ENCODE measurements at regions not wholly inside any gene's neighbourhood (a gene's known extent, or its start where the extent isn't known, plus 50 kb on each side); places are given as distances from the start of the nearest gene placed in this dataset.

DNA sequence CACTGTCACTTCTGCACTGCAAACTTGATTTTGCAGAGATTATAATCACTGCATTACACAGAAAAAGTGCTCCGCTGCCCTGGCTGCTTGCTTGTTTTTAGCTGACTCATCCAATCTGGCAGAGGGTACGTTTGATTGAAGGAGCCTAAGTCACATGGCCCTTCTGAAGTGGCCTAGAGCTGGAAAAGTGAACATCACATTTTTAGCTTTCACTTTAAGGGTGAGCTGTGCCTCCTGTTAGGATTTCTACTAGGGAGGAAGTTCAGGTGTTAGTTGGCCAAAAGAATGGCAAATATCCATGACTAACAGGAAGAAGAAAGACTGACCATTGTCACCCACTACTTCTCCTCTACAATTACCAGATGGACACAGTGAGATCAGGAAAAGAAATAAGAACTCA is 889.1 kb upstream of the MAP3K7 start:
- Histone ChIP-seq H3K4me1 (no peaks in the 10 kb centered on the region), H3K27me3 (no peaks in the 10 kb centered on the region), H3K36me3 (no peaks in the 10 kb centered on the region), H3K9me3 (no peaks in the 10 kb centered on the region), H3K4me3 (no peak overlapping the region), H3K27ac (no peak overlapping the region)
- peak; percentile 88 for ATAC-seq
- TF ChIP-seq, protein P1, sequence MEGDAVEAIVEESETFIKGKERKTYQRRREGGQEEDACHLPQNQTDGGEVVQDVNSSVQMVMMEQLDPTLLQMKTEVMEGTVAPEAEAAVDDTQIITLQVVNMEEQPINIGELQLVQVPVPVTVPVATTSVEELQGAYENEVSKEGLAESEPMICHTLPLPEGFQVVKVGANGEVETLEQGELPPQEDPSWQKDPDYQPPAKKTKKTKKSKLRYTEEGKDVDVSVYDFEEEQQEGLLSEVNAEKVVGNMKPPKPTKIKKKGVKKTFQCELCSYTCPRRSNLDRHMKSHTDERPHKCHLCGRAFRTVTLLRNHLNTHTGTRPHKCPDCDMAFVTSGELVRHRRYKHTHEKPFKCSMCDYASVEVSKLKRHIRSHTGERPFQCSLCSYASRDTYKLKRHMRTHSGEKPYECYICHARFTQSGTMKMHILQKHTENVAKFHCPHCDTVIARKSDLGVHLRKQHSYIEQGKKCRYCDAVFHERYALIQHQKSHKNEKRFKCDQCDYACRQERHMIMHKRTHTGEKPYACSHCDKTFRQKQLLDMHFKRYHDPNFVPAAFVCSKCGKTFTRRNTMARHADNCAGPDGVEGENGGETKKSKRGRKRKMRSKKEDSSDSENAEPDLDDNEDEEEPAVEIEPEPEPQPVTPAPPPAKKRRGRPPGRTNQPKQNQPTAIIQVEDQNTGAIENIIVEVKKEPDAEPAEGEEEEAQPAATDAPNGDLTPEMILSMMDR (IDR thresholded peaks at IDR 0.05): no peak
- intact Hi-C loops (cut with DNase I): no loop called here
- no peak for DNase-seq

DNA sequence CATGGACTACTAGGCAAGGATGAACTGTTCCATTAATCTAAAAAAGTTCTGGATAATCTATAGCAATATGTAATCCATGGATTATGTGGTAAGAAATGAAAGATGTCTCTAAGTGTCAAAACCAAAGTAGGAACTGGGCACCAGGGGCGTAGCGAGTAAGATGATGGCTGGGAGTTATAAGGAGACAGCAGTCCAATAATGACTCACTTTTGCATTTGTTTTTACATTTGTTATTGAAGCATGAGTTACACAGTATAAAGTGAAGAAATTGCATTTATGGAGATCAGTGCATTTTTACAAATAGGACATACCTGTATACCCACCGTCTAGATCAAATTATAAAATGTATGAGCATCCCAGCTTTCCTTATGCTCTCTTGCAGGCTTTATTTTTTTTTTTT is 878.5 kb upstream of the MAP3K7 start:
- TF ChIP-seq, protein P1 (IDR thresholded peaks at IDR 0.05): no peak
- no peak for ATAC-seq

DNA sequence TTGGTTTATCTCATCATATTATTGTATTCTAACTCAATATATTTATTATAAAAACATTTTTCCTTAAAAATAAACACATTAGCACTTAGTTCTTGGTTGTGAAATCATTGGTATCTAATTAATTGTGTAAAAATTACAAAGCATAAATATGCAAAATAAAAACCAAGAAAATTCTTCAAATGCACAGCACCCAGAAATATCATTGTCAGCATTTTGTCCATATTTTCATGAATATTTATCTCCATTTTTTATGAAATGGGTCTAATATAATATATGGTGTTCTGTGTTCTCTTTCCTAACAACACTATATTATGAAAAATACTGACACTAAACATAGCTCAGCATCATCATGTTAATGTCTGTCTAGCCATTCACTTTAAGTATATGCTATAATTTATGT is 877.8 kb upstream of the MAP3K7 start:
- Histone ChIP-seq H3K4me3 (no peak overlapping the region), H3K9me3 (no peaks in the 10 kb centered on the region), H3K4me1 (no peaks in the 10 kb centered on the region), H3K27me3 (no peaks in the 10 kb centered on the region), H3K27ac (no peak overlapping the region), H3K36me3 (no peaks in the 10 kb centered on the region)
- intact Hi-C loops (cut with DNase I): no loop called here
- TF ChIP-seq, protein P1 (IDR thresholded peaks at IDR 0.05): no peak
- no peak for DNase-seq
- ATAC-seq: no peak

More for the DNA sequence above, 878.5 kb upstream of the MAP3K7 start:
- intact Hi-C loops (cut with DNase I): no loop called here
- Histone ChIP-seq H3K27me3 (no peaks in the 10 kb centered on the region), H3K9me3 (no peaks in the 10 kb centered on the region), H3K36me3 (no peaks in the 10 kb centered on the region), H3K27ac (no peak overlapping the region), H3K4me3 (no peak overlapping the region), H3K4me1 (no peaks in the 10 kb centered on the region)
- DNase-seq: no peak

DNA sequence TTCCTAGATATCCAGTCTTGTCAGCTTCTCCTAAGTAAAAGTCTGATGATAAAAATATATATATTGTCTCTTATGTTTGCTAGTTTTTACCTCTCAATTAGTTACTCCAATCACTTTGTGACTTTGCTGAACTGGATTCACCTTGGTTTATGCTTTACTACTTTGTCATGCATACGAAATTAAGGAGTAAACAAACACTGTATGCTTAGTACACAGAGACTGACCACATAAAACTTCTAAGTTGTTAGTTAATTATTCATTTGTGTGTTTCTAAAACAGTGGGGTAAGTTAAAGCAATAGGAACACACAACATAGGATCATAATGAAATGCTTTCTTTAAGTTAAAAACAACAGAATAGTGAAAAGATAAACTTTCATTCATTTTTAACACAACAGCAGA is 877.3 kb upstream of the MAP3K7 start:
- intact Hi-C loops (cut with DNase I): no loop called here
- ATAC-seq (no peak), DNase-seq (no peak)
- Histone ChIP-seq H3K4me3 (no peak overlapping the region), H3K27me3 (no peaks in the 10 kb centered on the region), H3K4me1 (no peaks in the 10 kb centered on the region), H3K27ac (no peak overlapping the region), H3K9me3 (no peaks in the 10 kb centered on the region), H3K36me3 (no peaks in the 10 kb centered on the region)
- TF ChIP-seq, protein P1 (IDR thresholded peaks at IDR 0.05): no peak

DNA sequence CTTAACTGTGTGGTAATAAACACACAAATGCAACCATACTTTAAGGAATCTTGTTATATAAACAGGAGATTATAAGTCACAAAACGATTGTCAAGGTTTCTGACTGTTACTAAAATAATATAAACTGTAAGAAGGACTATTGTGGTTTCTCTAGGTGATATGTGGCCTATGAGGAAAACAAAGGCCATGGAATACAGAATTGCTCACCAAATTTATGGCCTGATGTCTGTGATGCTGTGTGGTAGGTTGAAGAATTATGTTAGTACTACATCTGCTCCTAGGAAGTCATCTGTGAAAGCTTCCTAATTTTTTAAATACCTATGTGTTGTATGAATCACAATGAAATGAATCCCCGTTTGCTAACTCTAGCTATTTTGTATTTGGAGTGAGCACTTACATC is 875.4 kb upstream of the MAP3K7 start:
- intact Hi-C loops (cut with DNase I): no loop called here
- no peaks in the 10 kb centered on the region for H3K4me1 ChIP-seq
- H3K27me3 ChIP-seq: no peaks in the 10 kb centered on the region

More for the DNA sequence above, 875.4 kb upstream of the MAP3K7 start:
- no peak for DNase-seq
- TF ChIP-seq, protein P1 (IDR thresholded peaks at IDR 0.05): no peak
- ATAC-seq: no peak
- Histone ChIP-seq H3K36me3 (no peaks in the 10 kb centered on the region), H3K4me3 (no peak overlapping the region), H3K27ac (no peak overlapping the region), H3K9me3 (no peaks in the 10 kb centered on the region)

All from upper lobe of right lung (tissue), 1 donor.